ENCODE measurements at regions not wholly inside any gene's neighbourhood (a gene's known extent, or its start where the extent isn't known, plus 50 kb on each side); places are given as distances from the start of the nearest gene placed in this dataset.
"Not testable (repeated sequence)": the region's sequence is repeated elsewhere in the genome, so short reads cannot be mapped to it uniquely, and the experiment has no call there.

DNA sequence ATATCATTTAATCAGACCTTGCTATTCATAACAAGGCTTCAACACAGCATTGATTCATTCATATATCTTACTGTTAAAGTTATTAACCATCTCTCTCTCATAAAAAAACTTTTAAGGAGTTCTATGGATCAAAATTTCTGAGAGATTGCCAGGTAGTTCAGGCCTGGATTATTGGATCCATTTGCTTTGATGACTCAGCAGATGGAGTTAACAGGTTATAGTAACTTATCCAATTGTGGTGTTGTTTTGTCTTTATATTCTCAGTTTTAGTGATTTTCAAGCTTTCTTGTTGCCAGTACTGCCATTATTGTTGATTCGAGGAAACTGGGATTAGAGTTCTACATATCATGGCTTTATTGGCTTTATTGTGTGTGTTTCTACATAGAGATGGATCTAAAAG, 195.7 kb upstream of the MMADHC start:
- no peak for ATAC-seq (replicated peaks; ENCODE audit: extremely low read depth, poor library complexity, severe bottlenecking)
- Mint-ChIP-seq H3K27me3 (no peaks in the 10 kb centered on the region), H3K4me3 (no peak overlapping the region), H3K9me3 (peaks cover 21% of the 10 kb centered on the region), H3K27ac (ENCODE audit: low read depth) (no peak overlapping the region), H3K4me1 (no peaks in the 10 kb centered on the region), H3K36me3 (ENCODE audit: insufficient read depth) (peaks cover 2% of the 10 kb centered on the region)
- no peak for DNase-seq (ENCODE audit: low spot score in 2 of 2)

DNA sequence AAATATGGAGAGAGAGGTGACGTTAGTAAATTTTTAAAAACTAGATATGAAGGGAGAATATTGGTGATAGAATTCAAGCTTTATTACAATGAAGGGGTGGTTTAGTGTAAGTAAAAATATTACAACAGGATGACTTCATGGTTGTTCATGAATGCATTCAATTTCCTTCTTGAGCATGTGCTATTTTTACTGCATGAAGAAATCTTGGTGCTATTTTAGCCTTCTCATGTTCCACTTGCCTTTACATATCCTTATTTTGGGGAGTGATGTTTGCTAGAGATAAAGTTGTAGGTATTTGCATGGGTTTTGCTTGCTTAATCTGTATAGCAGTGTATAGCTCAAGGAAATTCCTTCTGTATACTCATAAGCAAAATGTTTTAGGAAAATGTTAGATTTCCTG, 195.0 kb upstream of the MMADHC start:
- ATAC-seq (replicated peaks; ENCODE audit: extremely low read depth, poor library complexity, severe bottlenecking) (no peak), DNase-seq (ENCODE audit: low spot score in 2 of 2) (no peak)
- H3K36me3 Mint-ChIP-seq (ENCODE audit: insufficient read depth): peaks cover 2% of the 10 kb centered on the region
- no peaks in the 10 kb centered on the region for H3K27me3 Mint-ChIP-seq
- H3K4me1 Mint-ChIP-seq: no peaks in the 10 kb centered on the region
- H3K4me3 Mint-ChIP-seq: no peak overlapping the region
- peaks cover 22% of the 10 kb centered on the region for H3K9me3 Mint-ChIP-seq
- H3K27ac Mint-ChIP-seq (ENCODE audit: low read depth): no peak overlapping the region

DNA sequence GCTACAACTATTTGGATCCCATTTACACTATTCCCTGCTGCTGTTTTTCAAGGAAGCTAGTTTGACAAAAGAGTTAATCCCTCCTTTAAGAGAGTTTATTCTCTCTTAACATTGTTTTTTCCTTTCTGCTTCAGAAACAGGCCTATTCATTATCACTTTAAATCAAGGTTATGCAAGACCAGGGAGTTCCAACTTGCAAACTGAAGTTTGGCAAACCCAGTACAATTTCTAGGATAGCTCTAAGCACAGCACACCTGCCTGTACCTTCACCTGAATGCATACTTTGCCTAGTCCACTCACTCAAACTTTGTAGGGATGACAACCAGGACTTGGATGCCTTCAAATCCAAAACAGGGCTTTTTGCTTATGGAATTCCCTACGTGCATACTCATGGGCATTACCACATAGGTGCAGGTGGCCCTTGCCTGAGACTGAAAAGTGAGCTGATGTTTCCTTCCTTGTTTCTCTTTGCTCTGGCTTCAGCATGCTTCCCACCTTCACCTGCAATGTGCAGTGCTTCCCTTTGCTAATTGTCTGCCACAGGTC, 193.8 kb upstream of the MMADHC start:
- Mint-ChIP-seq H3K9me3 (peaks cover 12% of the 10 kb centered on the region), H3K36me3 (ENCODE audit: insufficient read depth) (peaks cover 2% of the 10 kb centered on the region), H3K27me3 (no peaks in the 10 kb centered on the region), H3K4me3 (no peak overlapping the region), H3K27ac (ENCODE audit: low read depth) (no peak overlapping the region), H3K4me1 (no peaks in the 10 kb centered on the region)
- ATAC-seq (replicated peaks; ENCODE audit: extremely low read depth, poor library complexity, severe bottlenecking) (no peak), DNase-seq (ENCODE audit: low spot score in 2 of 2) (no peak)

DNA sequence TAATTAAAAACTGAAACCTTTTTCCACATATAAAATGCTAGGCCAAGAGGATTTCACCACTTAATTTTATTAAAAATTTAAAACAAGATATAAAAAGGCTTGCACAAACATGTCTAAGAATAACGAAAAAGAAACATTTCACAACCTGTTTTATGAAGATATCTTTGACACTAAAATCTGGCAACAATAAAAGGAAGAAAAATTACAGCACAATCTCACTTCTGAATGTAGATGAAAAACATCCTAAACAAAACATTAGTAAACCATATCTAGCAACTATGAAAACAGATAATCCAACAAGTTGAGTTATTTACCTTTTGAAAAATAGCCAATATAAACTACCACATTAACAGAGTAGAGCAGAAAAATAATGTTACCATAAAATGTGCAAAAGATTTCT, 185.4 kb upstream of the MMADHC start:
- ATAC-seq (replicated peaks; ENCODE audit: extremely low read depth, poor library complexity, severe bottlenecking) (no peak), DNase-seq (ENCODE audit: low spot score in 2 of 2) (no peak)
- Mint-ChIP-seq H3K9me3 (peaks cover 4% of the 10 kb centered on the region), H3K4me1 (no peaks in the 10 kb centered on the region), H3K27ac (ENCODE audit: low read depth) (no peak overlapping the region), H3K4me3 (no peak overlapping the region), H3K27me3 (no peaks in the 10 kb centered on the region), H3K36me3 (ENCODE audit: insufficient read depth) (no peaks in the 10 kb centered on the region)

DNA sequence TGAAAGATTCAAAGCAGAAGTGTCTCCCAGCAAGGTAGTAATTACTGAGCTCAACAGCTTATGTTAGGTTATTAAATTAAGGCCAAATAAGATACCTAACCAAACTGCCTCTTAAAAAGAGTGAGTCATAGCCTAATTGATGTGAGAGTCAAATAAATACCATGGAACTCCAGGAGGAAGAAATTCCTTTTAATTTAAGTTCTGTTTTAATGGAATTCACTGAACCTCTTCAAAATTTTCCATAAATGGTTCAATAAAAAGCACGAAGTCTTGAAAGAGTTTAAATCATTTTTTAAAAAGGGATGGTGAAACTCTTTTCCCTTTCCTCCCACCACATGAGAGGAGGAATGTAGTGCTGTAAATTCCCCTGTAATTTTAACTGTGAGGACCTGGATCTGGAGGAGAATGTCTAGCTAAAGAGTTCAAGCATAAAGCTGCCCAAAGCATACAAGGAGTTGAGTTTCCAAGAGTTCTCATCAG, 180.8 kb upstream of the MMADHC start:
- Mint-ChIP-seq H3K4me1 (no peaks in the 10 kb centered on the region), H3K27ac (ENCODE audit: low read depth) (no peak overlapping the region), H3K9me3 (no peaks in the 10 kb centered on the region), H3K27me3 (no peaks in the 10 kb centered on the region), H3K36me3 (ENCODE audit: insufficient read depth) (no peaks in the 10 kb centered on the region), H3K4me3 (no peak overlapping the region)
- no peak for DNase-seq (ENCODE audit: low spot score in 2 of 2)
- no peak for ATAC-seq (replicated peaks; ENCODE audit: extremely low read depth, poor library complexity, severe bottlenecking)

DNA sequence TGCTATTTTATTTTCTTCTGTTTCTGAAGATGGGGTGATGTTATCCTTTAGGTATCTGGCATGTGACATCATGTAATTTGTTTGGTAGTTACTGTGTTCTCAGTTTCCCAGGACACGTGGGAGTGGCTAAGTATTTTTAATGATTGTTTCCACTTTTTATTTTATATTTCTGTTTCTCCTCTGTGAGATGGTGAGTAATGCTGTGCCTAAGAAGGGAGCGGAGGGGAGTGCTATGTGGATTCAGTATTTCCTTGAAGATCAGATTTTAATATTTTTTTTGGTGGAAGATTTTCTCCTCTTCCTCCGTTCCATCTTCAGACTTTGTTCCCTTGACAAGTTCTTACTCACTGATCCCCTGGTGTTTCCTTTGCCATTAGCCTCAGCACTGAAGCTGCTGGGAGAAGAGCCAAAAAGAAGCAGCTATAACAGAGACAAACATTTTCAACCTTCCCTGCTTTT, 180.0 kb upstream of the MMADHC start:
- H3K27me3 Mint-ChIP-seq: no peaks in the 10 kb centered on the region
- H3K36me3 Mint-ChIP-seq (ENCODE audit: insufficient read depth): no peaks in the 10 kb centered on the region
- DNase-seq (ENCODE audit: low spot score in 2 of 2) (no peak), ATAC-seq (replicated peaks; ENCODE audit: extremely low read depth, poor library complexity, severe bottlenecking) (no peak)
- no peaks in the 10 kb centered on the region for H3K4me1 Mint-ChIP-seq
- H3K27ac Mint-ChIP-seq (ENCODE audit: low read depth): no peak overlapping the region
- H3K4me3 Mint-ChIP-seq: no peak overlapping the region
- no peaks in the 10 kb centered on the region for H3K9me3 Mint-ChIP-seq

DNA sequence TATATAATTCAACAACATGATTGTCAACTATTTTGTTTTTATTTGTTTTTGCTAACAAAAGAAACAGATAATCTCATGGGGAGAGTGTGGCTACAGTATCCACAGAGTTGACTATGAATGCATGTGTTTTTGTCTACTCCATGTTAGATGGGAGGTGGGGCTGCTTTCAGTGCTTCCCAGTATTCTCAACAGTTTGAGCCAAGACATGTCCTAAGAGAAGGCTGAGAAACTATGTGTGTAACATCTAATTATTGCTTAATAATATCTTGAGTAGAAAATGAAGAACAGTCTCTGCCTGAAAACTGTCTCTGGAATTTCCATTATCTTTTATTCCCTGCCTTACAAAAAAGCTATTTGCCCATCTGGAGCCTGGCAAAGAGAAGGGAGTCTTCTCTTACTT, 178.8 kb upstream of the MMADHC start:
- Mint-ChIP-seq H3K4me1 (no peaks in the 10 kb centered on the region), H3K27me3 (no peaks in the 10 kb centered on the region)
- no peak for DNase-seq (ENCODE audit: low spot score in 2 of 2)

DNA sequence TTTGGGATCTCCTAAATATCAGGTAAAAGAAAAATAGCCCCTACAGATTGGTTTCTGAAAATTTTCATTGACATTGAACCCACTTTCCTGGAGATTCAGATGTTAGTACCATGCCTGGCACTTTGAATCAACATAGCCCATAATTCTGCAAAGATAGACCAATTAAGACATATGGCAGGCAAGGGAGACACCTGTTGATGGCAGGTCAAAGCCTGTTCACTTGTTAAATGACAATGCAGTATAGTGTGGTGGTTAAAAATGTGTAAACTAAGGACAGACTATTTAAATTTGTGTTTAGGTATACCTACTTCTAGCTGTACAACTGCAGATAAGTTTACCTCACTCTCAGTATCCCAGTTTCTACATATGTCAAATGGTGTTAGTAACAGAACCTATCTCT, 178.1 kb upstream of the MMADHC start:
- DNase-seq (ENCODE audit: low spot score in 2 of 2) (no peak), ATAC-seq (replicated peaks; ENCODE audit: extremely low read depth, poor library complexity, severe bottlenecking) (no peak)
- H3K36me3 Mint-ChIP-seq (ENCODE audit: insufficient read depth): peaks cover 3% of the 10 kb centered on the region
- H3K27ac Mint-ChIP-seq (ENCODE audit: low read depth): no peak overlapping the region
- no peak overlapping the region for H3K4me3 Mint-ChIP-seq
- no peaks in the 10 kb centered on the region for H3K4me1 Mint-ChIP-seq
- H3K27me3 Mint-ChIP-seq: no peaks in the 10 kb centered on the region
- H3K9me3 Mint-ChIP-seq: no peaks in the 10 kb centered on the region

More for the DNA sequence above, 178.8 kb upstream of the MMADHC start:
- Mint-ChIP-seq H3K4me3 (no peak overlapping the region), H3K36me3 (ENCODE audit: insufficient read depth) (peaks cover 3% of the 10 kb centered on the region), H3K9me3 (no peaks in the 10 kb centered on the region), H3K27ac (ENCODE audit: low read depth) (no peak overlapping the region)
- ATAC-seq (replicated peaks; ENCODE audit: extremely low read depth, poor library complexity, severe bottlenecking): no peak

DNA sequence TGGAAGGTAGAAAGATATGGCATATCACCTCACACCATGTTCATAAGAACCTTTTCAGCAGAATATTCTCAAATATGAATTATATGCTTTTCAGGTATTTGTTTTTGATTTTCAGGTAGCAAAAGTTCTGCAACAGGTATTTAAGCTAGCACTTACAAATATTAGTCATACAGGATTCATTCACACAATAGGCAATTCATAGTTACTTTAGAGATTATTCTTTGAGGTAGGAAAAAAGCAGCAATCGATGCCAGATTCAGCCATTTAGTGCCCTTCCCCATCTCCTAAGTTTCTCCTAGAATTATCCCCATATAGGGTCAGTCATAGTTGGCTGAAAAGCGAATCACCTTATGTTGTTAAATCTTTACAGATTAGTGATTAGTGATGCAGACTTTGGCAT, 177.4 kb upstream of the MMADHC start:
- Mint-ChIP-seq H3K9me3 (no peaks in the 10 kb centered on the region), H3K27me3 (no peaks in the 10 kb centered on the region), H3K27ac (ENCODE audit: low read depth) (no peak overlapping the region), H3K4me3 (no peak overlapping the region), H3K4me1 (no peaks in the 10 kb centered on the region), H3K36me3 (ENCODE audit: insufficient read depth) (peaks cover 3% of the 10 kb centered on the region)
- no peak for DNase-seq (ENCODE audit: low spot score in 2 of 2)
- ATAC-seq (replicated peaks; ENCODE audit: extremely low read depth, poor library complexity, severe bottlenecking): no peak

DNA sequence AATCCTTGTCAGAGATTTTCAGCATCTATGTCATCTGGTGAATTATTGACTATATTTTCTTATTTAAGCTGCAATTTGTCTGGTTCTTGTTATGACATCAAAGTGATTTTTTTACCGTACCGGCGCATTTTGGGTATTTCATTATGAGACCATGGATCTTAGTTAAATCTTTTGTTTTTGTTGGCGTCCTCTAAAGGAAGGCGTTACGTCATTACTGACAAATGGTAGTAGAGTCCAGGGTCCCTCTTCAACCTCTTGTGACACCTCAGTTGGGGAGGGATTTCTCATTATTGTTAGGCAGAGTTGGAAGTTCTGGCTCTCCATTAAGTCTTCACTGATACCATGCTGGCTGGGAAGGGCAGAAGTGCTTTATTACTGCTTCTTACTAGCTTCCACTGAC, 175.8 kb upstream of the MMADHC start:
- Mint-ChIP-seq H3K27ac (ENCODE audit: low read depth) (no peak overlapping the region), H3K9me3 (peaks cover 10% of the 10 kb centered on the region), H3K4me1 (no peaks in the 10 kb centered on the region), H3K36me3 (ENCODE audit: insufficient read depth) (peaks cover 3% of the 10 kb centered on the region), H3K4me3 (no peak overlapping the region), H3K27me3 (no peaks in the 10 kb centered on the region)
- no peak for DNase-seq (ENCODE audit: low spot score in 2 of 2)
- ATAC-seq (replicated peaks; ENCODE audit: extremely low read depth, poor library complexity, severe bottlenecking): no peak

DNA sequence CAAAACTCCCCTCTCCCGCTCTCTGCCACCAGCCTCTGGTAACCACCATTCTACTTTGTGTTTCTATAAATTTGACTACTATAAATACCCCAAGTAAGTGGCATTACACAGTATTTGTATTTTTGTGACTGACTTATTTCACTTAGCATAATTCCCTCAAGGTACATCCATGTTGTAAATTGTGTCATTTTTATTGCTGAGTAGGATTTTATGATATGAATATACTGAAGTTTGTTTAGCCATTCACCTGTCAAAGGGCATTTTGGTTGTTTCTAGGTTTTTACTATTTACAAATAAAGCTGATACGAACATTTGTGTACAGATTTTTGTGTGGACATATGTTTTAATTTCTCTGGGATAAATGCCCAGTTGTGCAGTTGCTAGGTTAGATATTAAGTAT, 174.0 kb upstream of the MMADHC start:
- Mint-ChIP-seq H3K27me3 (no peaks in the 10 kb centered on the region), H3K4me1 (no peaks in the 10 kb centered on the region), H3K9me3 (peaks cover 14% of the 10 kb centered on the region), H3K27ac (ENCODE audit: low read depth) (no peak overlapping the region), H3K4me3 (no peak overlapping the region), H3K36me3 (ENCODE audit: insufficient read depth) (peaks cover 3% of the 10 kb centered on the region)
- DNase-seq (ENCODE audit: low spot score in 2 of 2) (no peak), ATAC-seq (replicated peaks; ENCODE audit: extremely low read depth, poor library complexity, severe bottlenecking) (no peak)

DNA sequence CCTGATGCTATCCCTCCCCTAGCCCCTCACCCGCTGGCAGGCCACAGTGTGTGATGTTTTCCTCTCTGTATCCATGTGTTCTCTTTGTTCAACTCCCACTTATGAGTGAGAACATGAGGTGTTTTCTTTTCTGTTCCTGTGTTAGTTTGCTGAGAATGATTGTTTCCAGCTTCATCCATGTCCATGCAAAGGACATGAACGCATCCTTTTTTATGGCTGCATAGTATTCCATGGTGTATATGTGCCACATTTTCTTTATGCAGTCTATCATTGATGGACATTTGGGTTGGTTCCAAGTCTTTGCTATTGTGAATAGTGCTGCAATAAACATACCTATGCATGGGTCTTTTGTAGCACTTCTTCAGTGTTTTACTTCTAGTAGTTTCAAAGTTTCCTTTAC, 171.8 kb upstream of the MMADHC start:
- H3K27ac Mint-ChIP-seq (ENCODE audit: low read depth); ATAC-seq (replicated peaks; ENCODE audit: extremely low read depth, poor library complexity, severe bottlenecking); H3K27me3 Mint-ChIP-seq; H3K4me1 Mint-ChIP-seq; H3K36me3 Mint-ChIP-seq (ENCODE audit: insufficient read depth); DNase-seq (ENCODE audit: low spot score in 2 of 2); H3K4me3 Mint-ChIP-seq: not testable (repeated sequence)
- H3K9me3 Mint-ChIP-seq: peaks cover 22% of the 10 kb centered on the region

DNA sequence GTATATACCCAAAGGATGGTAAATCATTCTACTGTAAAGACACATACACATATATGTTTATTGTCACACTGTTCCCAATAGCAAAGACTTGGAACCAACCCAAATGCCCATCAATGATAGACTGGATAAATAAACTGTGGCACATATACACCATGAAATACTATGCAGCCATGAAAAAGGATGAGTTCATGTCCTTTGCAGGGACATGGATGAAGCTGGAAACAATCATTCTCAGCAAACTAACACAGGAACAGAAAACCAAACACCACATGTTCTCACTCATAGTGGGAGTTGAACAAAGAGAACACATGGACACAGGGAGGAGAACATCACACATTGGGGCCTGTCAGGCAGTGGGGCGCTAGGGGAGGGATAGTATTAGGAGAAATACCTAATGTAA, 167.1 kb upstream of the MMADHC start:
- H3K4me1 Mint-ChIP-seq; H3K36me3 Mint-ChIP-seq (ENCODE audit: insufficient read depth); H3K27ac Mint-ChIP-seq (ENCODE audit: low read depth); ATAC-seq (replicated peaks; ENCODE audit: extremely low read depth, poor library complexity, severe bottlenecking); H3K4me3 Mint-ChIP-seq; DNase-seq (ENCODE audit: low spot score in 2 of 2); H3K27me3 Mint-ChIP-seq: not testable (repeated sequence)
- peaks cover 28% of the 10 kb centered on the region for H3K9me3 Mint-ChIP-seq

DNA sequence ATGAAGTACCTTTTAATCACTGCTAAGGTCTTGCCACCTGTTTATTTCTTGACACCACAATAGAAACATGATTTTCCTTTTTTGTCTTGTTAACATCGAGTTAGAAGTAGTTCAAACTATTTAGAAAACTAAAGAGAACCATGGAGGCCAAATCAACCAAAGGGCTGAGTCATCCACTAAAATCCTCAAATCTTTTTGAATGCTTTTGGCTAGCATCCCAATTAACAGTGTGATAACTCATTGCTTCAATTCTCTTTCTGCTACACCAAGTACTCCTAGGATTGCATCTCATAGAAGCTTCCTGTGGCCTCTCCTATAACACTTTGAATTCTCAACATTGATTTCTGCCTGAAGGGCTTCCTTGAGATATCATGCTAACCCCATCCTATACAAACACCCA, 159.9 kb upstream of the MMADHC start:
- Mint-ChIP-seq H3K4me1 (no peaks in the 10 kb centered on the region), H3K27ac (ENCODE audit: low read depth) (no peak overlapping the region), H3K4me3 (no peak overlapping the region), H3K27me3 (no peaks in the 10 kb centered on the region), H3K36me3 (ENCODE audit: insufficient read depth) (no peaks in the 10 kb centered on the region), H3K9me3 (peaks cover 7% of the 10 kb centered on the region)
- DNase-seq (ENCODE audit: low spot score in 2 of 2) (no peak), ATAC-seq (replicated peaks; ENCODE audit: extremely low read depth, poor library complexity, severe bottlenecking) (no peak)
